ENCODE measurements at regions not wholly inside any gene's neighbourhood (a gene's known extent, or its start where the extent isn't known, plus 50 kb on each side); places are given as distances from the start of the nearest gene placed in this dataset.

- TF ChIP-seq CTCF (IDR thresholded peaks at IDR 0.05): no peak
- H3K4me3 ChIP-seq (ENCODE audit: low read depth in 1 of 2, low read length in 1 of 2): no peak overlapping the region
Measured at GRCh38 chr15:31234815-31235214, 91.8 kb upstream of the KLF13 start.

GRCh38 chr15:31235311-31236183 is 91.1 kb upstream of the KLF13 start:
- Histone ChIP-seq H3K4me3 (ENCODE audit: low read depth in 1 of 2, low read length in 1 of 2) (no peak overlapping the region), H3K36me3 (no peaks in the 10 kb centered on the region), H3K4me1 (ENCODE audit: control insufficient read depth in 1 of 2, insufficient read depth in 1 of 2, low read depth in 1 of 2, low read length in 1 of 2) (peaks cover 19 to 25% of the 10 kb centered on the region in 2 experiments), H3K27me3 (no peaks in the 10 kb centered on the region), H3K27ac (no peak overlapping the region), H3K9me3 (no peaks in the 10 kb centered on the region)
- TF ChIP-seq CTCF (IDR thresholded peaks at IDR 0.05): no peak

More at GRCh38 chr15:31234815-31235214, 91.8 kb upstream of the KLF13 start:
- no peaks in the 10 kb centered on the region for H3K9me3 ChIP-seq
- H3K27me3 ChIP-seq: no peaks in the 10 kb centered on the region
- H3K4me1 ChIP-seq (ENCODE audit: control insufficient read depth in 1 of 2, insufficient read depth in 1 of 2, low read depth in 1 of 2, low read length in 1 of 2): peaks cover 19 to 25% of the 10 kb centered on the region in 2 experiments
- no peak overlapping the region for H3K27ac ChIP-seq
- no peaks in the 10 kb centered on the region for H3K36me3 ChIP-seq

- peaks cover 19 to 25% of the 10 kb centered on the region in 2 experiments for H3K4me1 ChIP-seq (ENCODE audit: control insufficient read depth in 1 of 2, insufficient read depth in 1 of 2, low read depth in 1 of 2, low read length in 1 of 2)
- no peak overlapping the region for H3K27ac ChIP-seq
- H3K9me3 ChIP-seq: no peaks in the 10 kb centered on the region
- no peak for TF ChIP-seq CTCF (IDR thresholded peaks at IDR 0.05)
- H3K4me3 ChIP-seq (ENCODE audit: low read depth in 1 of 2, low read length in 1 of 2): no peak overlapping the region
- no peaks in the 10 kb centered on the region for H3K36me3 ChIP-seq
- H3K27me3 ChIP-seq: no peaks in the 10 kb centered on the region
Measured at GRCh38 chr15:31236184-31237042, 90.2 kb upstream of the KLF13 start.

GRCh38 chr15:31237043-31237324 is 89.7 kb upstream of the KLF13 start:
- Histone ChIP-seq H3K27me3 (no peaks in the 10 kb centered on the region), H3K9me3 (no peaks in the 10 kb centered on the region), H3K36me3 (no peaks in the 10 kb centered on the region), H3K27ac (no peak overlapping the region), H3K4me3 (ENCODE audit: low read depth in 1 of 2, low read length in 1 of 2) (no peak overlapping the region), H3K4me1 (ENCODE audit: control insufficient read depth in 1 of 2, insufficient read depth in 1 of 2, low read depth in 1 of 2, low read length in 1 of 2) (peaks cover 19 to 25% of the 10 kb centered on the region in 2 experiments)
- TF ChIP-seq CTCF (IDR thresholded peaks at IDR 0.05): no peak

GRCh38 chr15:31238906-31239305 is 87.7 kb upstream of the KLF13 start:
- Histone ChIP-seq H3K36me3 (no peaks in the 10 kb centered on the region), H3K4me1 (ENCODE audit: control insufficient read depth in 1 of 2, insufficient read depth in 1 of 2, low read depth in 1 of 2, low read length in 1 of 2) (peaks cover 13 to 18% of the 10 kb centered on the region in 2 experiments), H3K27ac (peak overlapping the region; percentile 75), H3K27me3 (no peaks in the 10 kb centered on the region), H3K4me3 (ENCODE audit: low read depth in 1 of 2, low read length in 1 of 2) (no peak overlapping the region), H3K9me3 (no peaks in the 10 kb centered on the region)
- no peak for TF ChIP-seq CTCF (IDR thresholded peaks at IDR 0.05)

Measured in neutrophil (primary cell).